Esophagus squamous epithelium (tissue), 4 donors: ENCODE measurements at regions not wholly inside any gene's neighbourhood (a gene's known extent, or its start where the extent isn't known, plus 50 kb on each side); places are given as distances from the start of the nearest gene placed in this dataset.

Experiments
- POLR2A ChIP-seq, 4 donors: fragments of 450-650 bp; IDR thresholded peaks; one replicate each; pipeline ENCODE4 v1.6.1; 2017; ENCODE audit warnings: antibody characterized with exemption in 4 of 4, mild to moderate bottlenecking in 4 of 4, moderate library complexity in 3 of 4
- TF ChIP-seq, protein P1 (sequence below), 6 experiments: fragments of 450-650 bp in 4 of 6; fragments of 200-600 bp in 2 of 6; sonication (generic) in 2 of 6; IDR thresholded peaks; one replicate each; pipeline ENCODE4 v1.5.1; 2016 to 2019; ENCODE audit warnings: antibody characterized with exemption in 6 of 6, mild to moderate bottlenecking in 4 of 6, moderate library complexity in 4 of 6

GRCh38 chr5:53790026-53790425, 229.6 kb downstream of the NDUFS4 start:
- TF ChIP-seq POLR2A (IDR thresholded peaks at IDR 0.05) = no peak
- TF ChIP-seq, protein P1, sequence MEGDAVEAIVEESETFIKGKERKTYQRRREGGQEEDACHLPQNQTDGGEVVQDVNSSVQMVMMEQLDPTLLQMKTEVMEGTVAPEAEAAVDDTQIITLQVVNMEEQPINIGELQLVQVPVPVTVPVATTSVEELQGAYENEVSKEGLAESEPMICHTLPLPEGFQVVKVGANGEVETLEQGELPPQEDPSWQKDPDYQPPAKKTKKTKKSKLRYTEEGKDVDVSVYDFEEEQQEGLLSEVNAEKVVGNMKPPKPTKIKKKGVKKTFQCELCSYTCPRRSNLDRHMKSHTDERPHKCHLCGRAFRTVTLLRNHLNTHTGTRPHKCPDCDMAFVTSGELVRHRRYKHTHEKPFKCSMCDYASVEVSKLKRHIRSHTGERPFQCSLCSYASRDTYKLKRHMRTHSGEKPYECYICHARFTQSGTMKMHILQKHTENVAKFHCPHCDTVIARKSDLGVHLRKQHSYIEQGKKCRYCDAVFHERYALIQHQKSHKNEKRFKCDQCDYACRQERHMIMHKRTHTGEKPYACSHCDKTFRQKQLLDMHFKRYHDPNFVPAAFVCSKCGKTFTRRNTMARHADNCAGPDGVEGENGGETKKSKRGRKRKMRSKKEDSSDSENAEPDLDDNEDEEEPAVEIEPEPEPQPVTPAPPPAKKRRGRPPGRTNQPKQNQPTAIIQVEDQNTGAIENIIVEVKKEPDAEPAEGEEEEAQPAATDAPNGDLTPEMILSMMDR (IDR thresholded peaks at IDR 0.05) = no peak
